DOHH2 (cell line): ENCODE measurements at regions not wholly inside any gene's neighbourhood (a gene's known extent, or its start where the extent isn't known, plus 50 kb on each side); places are given as distances from the start of the nearest gene placed in this dataset.

Experiments
- EZH2phosphoT487 ChIP-seq: fragments of 200-600 bp; sonication (generic); IDR thresholded peaks from 2 replicates; pipeline ENCODE4 v1.6.1; 2017; ENCODE audit warnings: borderline replicate concordance, mild to moderate bottlenecking, antibody characterized with exemption, low read length, moderate library complexity, mixed read lengths
- TF ChIP-seq, protein P1 (sequence below): fragments of 200-600 bp; sonication (generic); IDR thresholded peaks from one replicate; pipeline ENCODE4 v1.5.1; 2014; ENCODE audit warnings: antibody characterized with exemption, mild to moderate bottlenecking, low read depth, low read length; ENCODE audit not compliant: poor library complexity, severe bottlenecking

- TF ChIP-seq, protein P1, sequence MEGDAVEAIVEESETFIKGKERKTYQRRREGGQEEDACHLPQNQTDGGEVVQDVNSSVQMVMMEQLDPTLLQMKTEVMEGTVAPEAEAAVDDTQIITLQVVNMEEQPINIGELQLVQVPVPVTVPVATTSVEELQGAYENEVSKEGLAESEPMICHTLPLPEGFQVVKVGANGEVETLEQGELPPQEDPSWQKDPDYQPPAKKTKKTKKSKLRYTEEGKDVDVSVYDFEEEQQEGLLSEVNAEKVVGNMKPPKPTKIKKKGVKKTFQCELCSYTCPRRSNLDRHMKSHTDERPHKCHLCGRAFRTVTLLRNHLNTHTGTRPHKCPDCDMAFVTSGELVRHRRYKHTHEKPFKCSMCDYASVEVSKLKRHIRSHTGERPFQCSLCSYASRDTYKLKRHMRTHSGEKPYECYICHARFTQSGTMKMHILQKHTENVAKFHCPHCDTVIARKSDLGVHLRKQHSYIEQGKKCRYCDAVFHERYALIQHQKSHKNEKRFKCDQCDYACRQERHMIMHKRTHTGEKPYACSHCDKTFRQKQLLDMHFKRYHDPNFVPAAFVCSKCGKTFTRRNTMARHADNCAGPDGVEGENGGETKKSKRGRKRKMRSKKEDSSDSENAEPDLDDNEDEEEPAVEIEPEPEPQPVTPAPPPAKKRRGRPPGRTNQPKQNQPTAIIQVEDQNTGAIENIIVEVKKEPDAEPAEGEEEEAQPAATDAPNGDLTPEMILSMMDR, result no peak
- no peak for TF ChIP-seq EZH2phosphoT487
Measured at GRCh38 chr1:209484429-209484828, 99.1 kb upstream of the CAMK1G start.
